Endothelial cell (in vitro differentiated cells): ENCODE measurements at regions not wholly inside any gene's neighbourhood (a gene's known extent, or its start where the extent isn't known, plus 50 kb on each side); places are given as distances from the start of the nearest gene placed in this dataset.

ENCODE experiments used
- DNase-seq: peaks from one replicate; pipeline ENCODE4 v3.0.0; 2021; ENCODE audit warnings: low spot score
- H3K27ac Mint-ChIP-seq: one replicate; pipeline ENCODE4 v1.8.0; 2021; ENCODE audit warnings: mixed read lengths, inconsistent platforms; ENCODE audit not compliant: unreplicated experiment
- H3K27me3 Mint-ChIP-seq: one replicate; pipeline ENCODE4 v1.8.0; 2021; ENCODE audit warnings: mild to moderate bottlenecking, moderate library complexity, mixed read lengths, inconsistent platforms; ENCODE audit not compliant: unreplicated experiment
- H3K36me3 Mint-ChIP-seq: one replicate; pipeline ENCODE4 v1.8.0; 2021; ENCODE audit warnings: mild to moderate bottlenecking, low read depth, mixed read lengths, inconsistent platforms; ENCODE audit not compliant: unreplicated experiment
- H3K4me1 Mint-ChIP-seq: one replicate; pipeline ENCODE4 v1.8.0; 2021; ENCODE audit warnings: mild to moderate bottlenecking, mixed read lengths, inconsistent platforms; ENCODE audit not compliant: unreplicated experiment
- H3K4me3 Mint-ChIP-seq: one replicate; pipeline ENCODE4 v1.8.0; 2021; ENCODE audit warnings: mild to moderate bottlenecking, mixed read lengths, inconsistent platforms; ENCODE audit not compliant: unreplicated experiment
- H3K9me3 Mint-ChIP-seq: one replicate; pipeline ENCODE4 v1.8.0; 2021; ENCODE audit warnings: mixed read lengths, inconsistent platforms; ENCODE audit not compliant: unreplicated experiment
- TF ChIP-seq, protein P1 (sequence below): fragments of 200-600 bp; sonication (generic); IDR thresholded peaks from one replicate; pipeline ENCODE4 v1.5.0; 2021; ENCODE audit warnings: antibody characterized with exemption; ENCODE audit not compliant: unreplicated experiment

DNA sequence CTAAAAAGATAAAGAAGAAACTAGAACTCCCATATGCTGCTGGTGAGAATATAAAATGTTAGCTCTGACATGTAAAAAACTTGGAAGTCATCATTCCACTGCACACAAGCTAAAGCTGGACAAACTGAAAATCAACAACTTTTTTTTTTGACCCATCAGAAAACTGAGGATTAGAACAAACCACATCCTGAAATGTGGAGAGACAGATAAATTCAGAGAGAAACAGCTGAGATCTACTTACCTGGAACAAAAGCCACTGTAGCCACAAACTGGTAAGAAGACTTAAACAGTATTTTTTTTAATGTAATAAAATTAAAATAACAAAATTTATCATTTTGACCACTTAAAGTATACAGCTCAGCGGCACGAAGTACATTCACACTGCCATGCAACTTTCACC lies 408.5 kb upstream of the RGS17 start:
- no peaks in the 10 kb centered on the region for H3K36me3 Mint-ChIP-seq
- H3K27ac Mint-ChIP-seq: no peak overlapping the region
- peaks cover 2% of the 10 kb centered on the region for H3K4me1 Mint-ChIP-seq
- no peaks in the 10 kb centered on the region for H3K9me3 Mint-ChIP-seq
- no peak overlapping the region for H3K4me3 Mint-ChIP-seq
- no peaks in the 10 kb centered on the region for H3K27me3 Mint-ChIP-seq
- DNase-seq: no peak
- TF ChIP-seq, protein P1, sequence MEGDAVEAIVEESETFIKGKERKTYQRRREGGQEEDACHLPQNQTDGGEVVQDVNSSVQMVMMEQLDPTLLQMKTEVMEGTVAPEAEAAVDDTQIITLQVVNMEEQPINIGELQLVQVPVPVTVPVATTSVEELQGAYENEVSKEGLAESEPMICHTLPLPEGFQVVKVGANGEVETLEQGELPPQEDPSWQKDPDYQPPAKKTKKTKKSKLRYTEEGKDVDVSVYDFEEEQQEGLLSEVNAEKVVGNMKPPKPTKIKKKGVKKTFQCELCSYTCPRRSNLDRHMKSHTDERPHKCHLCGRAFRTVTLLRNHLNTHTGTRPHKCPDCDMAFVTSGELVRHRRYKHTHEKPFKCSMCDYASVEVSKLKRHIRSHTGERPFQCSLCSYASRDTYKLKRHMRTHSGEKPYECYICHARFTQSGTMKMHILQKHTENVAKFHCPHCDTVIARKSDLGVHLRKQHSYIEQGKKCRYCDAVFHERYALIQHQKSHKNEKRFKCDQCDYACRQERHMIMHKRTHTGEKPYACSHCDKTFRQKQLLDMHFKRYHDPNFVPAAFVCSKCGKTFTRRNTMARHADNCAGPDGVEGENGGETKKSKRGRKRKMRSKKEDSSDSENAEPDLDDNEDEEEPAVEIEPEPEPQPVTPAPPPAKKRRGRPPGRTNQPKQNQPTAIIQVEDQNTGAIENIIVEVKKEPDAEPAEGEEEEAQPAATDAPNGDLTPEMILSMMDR: no peak

DNA sequence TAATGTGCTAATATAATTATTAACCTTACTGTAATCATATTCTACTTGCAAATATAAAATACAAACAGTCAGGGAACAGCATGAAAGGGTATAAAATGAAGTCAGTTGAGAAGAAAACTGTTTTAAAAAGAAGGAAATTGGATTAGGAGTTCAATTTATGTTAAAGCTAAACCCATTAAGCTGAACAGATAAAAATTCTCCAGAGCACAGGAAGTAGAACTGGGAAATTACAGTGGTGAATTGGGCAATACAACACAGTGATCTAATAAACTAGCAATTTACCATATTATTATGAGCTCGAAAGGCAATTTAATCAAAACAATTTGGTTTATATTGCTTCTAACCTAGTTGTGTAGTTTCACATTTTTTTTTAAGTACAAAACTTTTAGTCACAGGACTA lies 407.4 kb upstream of the RGS17 start:
- TF ChIP-seq, protein P1: no peak
- Mint-ChIP-seq H3K9me3 (no peaks in the 10 kb centered on the region), H3K4me3 (no peak overlapping the region), H3K27me3 (no peaks in the 10 kb centered on the region), H3K27ac (no peak overlapping the region), H3K36me3 (no peaks in the 10 kb centered on the region), H3K4me1 (peaks cover 2% of the 10 kb centered on the region)
- DNase-seq: no peak

DNA sequence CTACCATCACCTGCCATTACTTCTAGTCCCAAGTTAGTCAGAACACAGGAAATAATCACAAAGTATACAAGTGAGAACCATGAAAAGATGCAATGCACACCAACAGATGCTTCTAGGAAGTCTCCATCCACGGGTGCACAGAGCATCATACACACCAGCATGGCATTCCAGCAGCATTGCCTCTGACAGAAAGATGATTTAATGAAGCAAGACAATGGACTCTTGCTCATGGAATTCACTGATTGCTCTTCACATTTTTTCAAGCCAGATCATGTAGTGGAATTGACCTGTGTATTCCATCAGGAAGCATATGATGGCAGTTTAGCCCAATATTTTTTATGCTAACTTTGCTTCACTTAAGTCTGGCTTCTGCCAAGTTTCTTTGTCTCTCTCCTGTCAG lies 406.3 kb upstream of the RGS17 start:
- DNase-seq: no peak
- Mint-ChIP-seq H3K9me3 (no peaks in the 10 kb centered on the region), H3K27me3 (no peaks in the 10 kb centered on the region), H3K4me1 (peaks cover 2% of the 10 kb centered on the region), H3K36me3 (no peaks in the 10 kb centered on the region), H3K27ac (no peak overlapping the region), H3K4me3 (no peak overlapping the region)
- TF ChIP-seq, protein P1: no peak

DNA sequence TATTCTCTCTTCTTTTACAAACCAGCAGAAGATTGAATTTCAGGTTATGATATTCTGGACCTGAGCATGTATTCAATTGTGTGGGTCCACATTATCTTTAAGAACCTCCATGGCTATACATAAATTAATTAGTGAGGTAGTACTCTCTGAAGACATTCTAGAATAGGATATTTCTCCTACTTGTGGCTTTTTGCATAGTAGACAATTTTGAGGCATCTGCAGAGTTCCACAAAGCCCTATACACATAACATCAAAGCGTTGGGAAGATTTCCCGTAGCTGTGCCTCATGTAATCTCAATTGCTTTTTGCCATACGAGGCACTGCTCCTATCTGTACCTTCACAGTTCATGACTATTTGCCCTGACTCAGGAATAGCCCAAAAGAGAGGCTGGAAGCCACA lies 395.4 kb upstream of the RGS17 start:
- Mint-ChIP-seq H3K4me1 (no peaks in the 10 kb centered on the region), H3K9me3 (no peaks in the 10 kb centered on the region), H3K36me3 (no peaks in the 10 kb centered on the region), H3K4me3 (no peak overlapping the region), H3K27me3 (no peaks in the 10 kb centered on the region), H3K27ac (no peak overlapping the region)
- TF ChIP-seq, protein P1: no peak
- DNase-seq: no peak

DNA sequence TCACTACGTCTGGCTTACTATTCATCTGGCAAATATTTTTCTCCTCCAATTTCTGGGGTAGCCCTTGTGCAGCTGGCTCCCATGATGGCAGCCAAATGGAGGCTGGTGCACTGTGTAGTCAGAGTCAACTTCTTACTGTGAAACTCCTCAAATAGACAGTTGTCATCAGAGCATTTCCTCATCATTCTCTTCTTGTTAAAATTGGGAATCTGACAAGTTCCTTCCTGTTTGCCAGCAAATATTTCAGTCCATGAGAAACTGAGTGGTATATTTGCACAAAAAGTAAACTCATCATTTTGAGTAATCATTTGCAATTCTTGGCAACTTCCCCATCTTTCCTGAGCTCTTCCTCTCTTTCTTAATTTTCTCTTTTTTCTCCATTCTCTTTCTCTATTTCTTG lies 394.9 kb upstream of the RGS17 start:
- no peak for DNase-seq
- no peak overlapping the region for H3K27ac Mint-ChIP-seq
- H3K27me3 Mint-ChIP-seq: no peaks in the 10 kb centered on the region
- TF ChIP-seq, protein P1: no peak
- no peaks in the 10 kb centered on the region for H3K36me3 Mint-ChIP-seq
- no peaks in the 10 kb centered on the region for H3K4me1 Mint-ChIP-seq
- no peak overlapping the region for H3K4me3 Mint-ChIP-seq
- H3K9me3 Mint-ChIP-seq: no peaks in the 10 kb centered on the region
